ENCODE measurements at regions not wholly inside any gene's neighbourhood (a gene's known extent, or its start where the extent isn't known, plus 50 kb on each side); places are given as distances from the start of the nearest gene placed in this dataset.
"Not testable (repeated sequence)": the region's sequence is repeated elsewhere in the genome, so short reads cannot be mapped to it uniquely, and the experiment has no call there.

DNA sequence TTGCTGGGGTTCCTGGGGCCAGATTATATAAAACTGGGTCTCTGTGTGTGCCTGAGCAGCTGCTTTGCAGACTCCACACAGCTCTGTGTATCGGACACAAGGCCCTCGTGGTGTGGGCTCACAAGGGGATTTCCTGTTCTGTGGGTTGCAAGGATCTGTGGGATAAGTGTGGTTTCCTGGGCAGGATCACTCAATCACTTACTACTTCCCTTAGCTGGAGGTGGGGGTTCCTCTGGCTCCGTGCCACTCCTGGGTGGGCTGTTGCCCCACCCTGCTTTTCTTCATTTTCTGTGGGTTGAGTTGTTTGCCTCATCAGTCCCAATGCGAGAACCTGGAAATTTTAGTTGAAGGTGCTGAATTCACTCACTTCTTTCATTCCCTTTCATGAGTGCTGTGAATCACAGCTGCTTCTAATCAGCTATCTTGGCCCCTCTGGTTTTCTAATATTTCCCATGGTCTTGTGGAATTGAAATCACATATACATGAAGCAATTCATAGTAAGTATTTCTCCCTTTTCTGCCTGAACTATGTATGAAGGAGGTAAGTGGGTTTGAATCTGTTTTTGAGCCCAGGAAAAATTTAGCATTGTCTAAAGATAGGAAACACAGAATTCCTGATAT, 196.3 kb downstream of the DCDC2C start:
- no peaks in the 10 kb centered on the region for H3K4me1 ChIP-seq (ENCODE audit: insufficient read depth, low read length)
- ChIA-PET POLR2A (ENCODE audit: partially characterized antibody) (no interaction called here), CTCF (ENCODE audit: partially characterized antibody) (no interaction called here)
- intact Hi-C loops (cut with micrococcal nuclease) = no loop called here
- no peaks in the 10 kb centered on the region for H3K27me3 ChIP-seq (ENCODE audit: insufficient read depth, low read length)
- no peaks in the 10 kb centered on the region for H3K36me3 Mint-ChIP-seq
- H3K27me3 Mint-ChIP-seq = peaks cover 0 to 5% of the 10 kb centered on the region in 2 donors
- no peaks in the 10 kb centered on the region for H3K36me3 ChIP-seq (ENCODE audit: insufficient read depth, low read length)
- H3K4me3 ChIP-seq (ENCODE audit: low read length in 2 of 2) = no peak overlapping the region
- peaks cover 0 to 11% (median 5%) of the 10 kb centered on the region in 8 donors for H3K9me3 Mint-ChIP-seq
- no peak overlapping the region for H3K27ac ChIP-seq (ENCODE audit: low read depth, low read length)
- no peaks in the 10 kb centered on the region for H3K9me3 ChIP-seq (ENCODE audit: control insufficient read depth in 1 of 2, low read length in 2 of 2)
- DNase-seq = no peak
- H3K4me1 Mint-ChIP-seq = no peaks in the 10 kb centered on the region
- H3K27ac Mint-ChIP-seq = no peak overlapping the region
- no peak overlapping the region for H3K4me3 Mint-ChIP-seq

GRCh38 chr2:3902131-3902530, 198.8 kb downstream of the DCDC2C start:
- no peak for DNase-seq
- POLR2A ChIA-PET (ENCODE audit: partially characterized antibody) = no interaction called here
- intact Hi-C loops (cut with micrococcal nuclease) = no loop called here

GRCh38 chr2:3904061-3904460, 200.7 kb downstream of the DCDC2C start:
- POLR2A ChIA-PET (ENCODE audit: partially characterized antibody) = no interaction called here

More at GRCh38 chr2:3902131-3902530, 198.8 kb downstream of the DCDC2C start:
- no peak overlapping the region for H3K4me3 Mint-ChIP-seq
- CTCF ChIA-PET (ENCODE audit: partially characterized antibody) = no interaction called here
- Histone ChIP-seq H3K9me3 (ENCODE audit: control insufficient read depth in 1 of 2, low read length in 2 of 2) (no peaks in the 10 kb centered on the region), H3K36me3 (ENCODE audit: insufficient read depth, low read length) (no peaks in the 10 kb centered on the region), H3K27me3 (ENCODE audit: insufficient read depth, low read length) (no peaks in the 10 kb centered on the region), H3K4me3 (ENCODE audit: low read length in 2 of 2) (no peak overlapping the region), H3K27ac (ENCODE audit: low read depth, low read length) (no peak overlapping the region), H3K4me1 (ENCODE audit: insufficient read depth, low read length) (no peaks in the 10 kb centered on the region)
- H3K9me3 Mint-ChIP-seq = peaks cover 0 to 9% (median 4%) of the 10 kb centered on the region in 8 donors
- no peaks in the 10 kb centered on the region for H3K36me3 Mint-ChIP-seq
- H3K4me1 Mint-ChIP-seq = no peaks in the 10 kb centered on the region
- no peak overlapping the region for H3K27ac Mint-ChIP-seq
- peaks cover 0 to 5% of the 10 kb centered on the region in 2 donors for H3K27me3 Mint-ChIP-seq

GRCh38 chr2:3908498-3908897, 205.1 kb downstream of the DCDC2C start:
- H3K27ac Mint-ChIP-seq; H3K9me3 ChIP-seq (ENCODE audit: control insufficient read depth in 1 of 2, low read length in 2 of 2); H3K36me3 Mint-ChIP-seq; H3K4me1 Mint-ChIP-seq; CTCF ChIA-PET (ENCODE audit: partially characterized antibody); H3K36me3 ChIP-seq (ENCODE audit: insufficient read depth, low read length); intact Hi-C loops (cut with micrococcal nuclease); H3K4me3 Mint-ChIP-seq; H3K4me3 ChIP-seq (ENCODE audit: low read length in 2 of 2); DNase-seq; H3K4me1 ChIP-seq (ENCODE audit: insufficient read depth, low read length); POLR2A ChIA-PET (ENCODE audit: partially characterized antibody); H3K27ac ChIP-seq (ENCODE audit: low read depth, low read length); H3K27me3 ChIP-seq (ENCODE audit: insufficient read depth, low read length); H3K27me3 Mint-ChIP-seq: not testable (repeated sequence)
- peaks cover 0 to 24% (median 8%) of the 10 kb centered on the region in 8 donors for H3K9me3 Mint-ChIP-seq

More at GRCh38 chr2:3904061-3904460, 200.7 kb downstream of the DCDC2C start:
- H3K36me3 ChIP-seq (ENCODE audit: insufficient read depth, low read length) = no peaks in the 10 kb centered on the region
- no peak overlapping the region for H3K27ac ChIP-seq (ENCODE audit: low read depth, low read length)
- Mint-ChIP-seq H3K27ac (no peak overlapping the region), H3K36me3 (no peaks in the 10 kb centered on the region), H3K4me1 (no peaks in the 10 kb centered on the region), H3K9me3 (peaks cover 0 to 15% (median 8%) of the 10 kb centered on the region in 8 donors), H3K4me3 (no peak overlapping the region), H3K27me3 (peaks cover 0 to 5% of the 10 kb centered on the region in 2 donors)
- no peaks in the 10 kb centered on the region for H3K27me3 ChIP-seq (ENCODE audit: insufficient read depth, low read length)
- H3K9me3 ChIP-seq (ENCODE audit: control insufficient read depth in 1 of 2, low read length in 2 of 2) = no peaks in the 10 kb centered on the region
- no peaks in the 10 kb centered on the region for H3K4me1 ChIP-seq (ENCODE audit: insufficient read depth, low read length)
- DNase-seq = no peak
- H3K4me3 ChIP-seq (ENCODE audit: low read length in 2 of 2) = no peak overlapping the region
- CTCF ChIA-PET (ENCODE audit: partially characterized antibody) = no interaction called here
- intact Hi-C loops (cut with micrococcal nuclease) = no loop called here

DNA sequence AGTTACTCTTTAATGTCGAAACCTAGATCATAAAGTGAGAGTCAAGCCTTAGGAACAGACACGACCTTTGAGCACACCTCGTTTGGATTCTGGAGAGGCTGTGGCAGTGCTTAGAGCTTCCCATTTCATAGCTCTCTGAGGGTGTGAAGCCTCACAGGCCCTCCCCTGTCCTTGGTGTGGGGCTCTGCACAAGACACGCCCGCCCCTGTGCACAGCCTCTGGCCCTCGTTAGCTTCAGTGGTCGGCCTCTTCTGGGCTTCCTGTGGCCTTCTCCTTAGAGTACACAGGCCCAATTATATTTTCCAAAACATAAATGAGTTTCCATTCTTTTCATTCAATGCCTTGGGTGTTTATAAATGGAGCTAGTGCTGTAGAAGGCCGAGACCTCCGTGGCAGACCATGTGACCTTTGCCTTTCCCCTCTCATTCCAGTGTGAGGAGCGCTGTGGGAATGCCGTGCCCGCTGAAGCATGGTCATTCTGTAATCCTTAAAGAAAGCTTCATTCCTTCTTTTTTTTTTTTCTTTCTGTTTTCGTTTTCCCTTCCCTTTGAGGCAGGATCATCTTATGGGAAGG, 208.6 kb downstream of the DCDC2C start:
- ChIA-PET CTCF (ENCODE audit: partially characterized antibody) (no interaction called here), POLR2A (ENCODE audit: partially characterized antibody) (no interaction called here)
- no peaks in the 10 kb centered on the region for H3K4me1 Mint-ChIP-seq
- Histone ChIP-seq H3K4me1 (ENCODE audit: insufficient read depth, low read length) (no peaks in the 10 kb centered on the region), H3K4me3 (ENCODE audit: low read length in 2 of 2) (no peak overlapping the region), H3K9me3 (ENCODE audit: control insufficient read depth in 1 of 2, low read length in 2 of 2) (no peaks in the 10 kb centered on the region), H3K27ac (ENCODE audit: low read depth, low read length) (no peak overlapping the region), H3K27me3 (ENCODE audit: insufficient read depth, low read length) (no peaks in the 10 kb centered on the region), H3K36me3 (ENCODE audit: insufficient read depth, low read length) (no peaks in the 10 kb centered on the region)
- intact Hi-C loops (cut with micrococcal nuclease) = no loop called here
- no peak overlapping the region for H3K27ac Mint-ChIP-seq
- DNase-seq = no peak
- peaks cover 0 to 2% of the 10 kb centered on the region in 2 donors for H3K27me3 Mint-ChIP-seq
- H3K9me3 Mint-ChIP-seq = peaks cover 0 to 24% (median 5%) of the 10 kb centered on the region in 8 donors
- no peak overlapping the region for H3K4me3 Mint-ChIP-seq
- H3K36me3 Mint-ChIP-seq = no peaks in the 10 kb centered on the region

DNA sequence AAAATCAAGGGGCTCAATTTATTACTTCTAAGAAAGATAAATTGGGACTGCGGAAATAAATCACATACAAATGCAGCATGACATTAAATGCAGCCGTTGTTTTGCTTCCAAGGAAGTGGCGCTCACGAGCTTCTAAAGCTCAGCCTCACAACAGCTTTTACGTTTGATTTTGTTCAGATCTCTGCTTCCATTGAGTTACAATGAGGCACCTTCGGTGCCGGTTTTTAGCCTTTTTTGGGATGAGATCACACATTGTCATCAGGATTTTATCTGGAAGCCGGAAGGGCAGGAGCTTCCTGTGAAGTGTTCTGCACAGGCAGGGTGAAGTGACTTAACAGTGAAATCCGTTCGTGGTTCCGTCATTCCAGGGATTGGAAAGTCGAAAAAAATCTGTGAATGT, 209.8 kb downstream of the DCDC2C start:
- Histone ChIP-seq H3K36me3 (ENCODE audit: insufficient read depth, low read length) (no peaks in the 10 kb centered on the region), H3K27ac (ENCODE audit: low read depth, low read length) (no peak overlapping the region), H3K4me1 (ENCODE audit: insufficient read depth, low read length) (no peaks in the 10 kb centered on the region), H3K27me3 (ENCODE audit: insufficient read depth, low read length) (no peaks in the 10 kb centered on the region), H3K9me3 (ENCODE audit: control insufficient read depth in 1 of 2, low read length in 2 of 2) (no peaks in the 10 kb centered on the region), H3K4me3 (ENCODE audit: low read length in 2 of 2) (no peak overlapping the region)
- Mint-ChIP-seq H3K9me3 (peaks cover 0 to 17% (median 4%) of the 10 kb centered on the region in 8 donors), H3K4me1 (no peaks in the 10 kb centered on the region), H3K36me3 (no peaks in the 10 kb centered on the region), H3K4me3 (no peak overlapping the region), H3K27ac (no peak overlapping the region), H3K27me3 (peaks cover 0 to 2% of the 10 kb centered on the region in 2 donors)
- POLR2A ChIA-PET (ENCODE audit: partially characterized antibody) = no interaction called here
- no peak for DNase-seq
- CTCF ChIA-PET (ENCODE audit: partially characterized antibody) = no interaction called here
- intact Hi-C loops (cut with micrococcal nuclease) = no loop called here

GRCh38 chr2:3914241-3914640, 210.9 kb downstream of the DCDC2C start:
- no peak for DNase-seq
- ChIA-PET POLR2A (ENCODE audit: partially characterized antibody) (no interaction called here), CTCF (ENCODE audit: partially characterized antibody) (no interaction called here)
- Mint-ChIP-seq H3K27me3 (peaks cover 0 to 2% of the 10 kb centered on the region in 2 donors), H3K36me3 (no peaks in the 10 kb centered on the region), H3K27ac (no peak overlapping the region), H3K4me3 (no peak overlapping the region), H3K4me1 (no peaks in the 10 kb centered on the region), H3K9me3 (peaks cover 0 to 10% (median 2%) of the 10 kb centered on the region in 8 donors)
- intact Hi-C loops (cut with micrococcal nuclease) = no loop called here
- H3K4me3 ChIP-seq (ENCODE audit: low read length in 2 of 2) = no peak overlapping the region
- no peak overlapping the region for H3K27ac ChIP-seq (ENCODE audit: low read depth, low read length)
- H3K4me1 ChIP-seq (ENCODE audit: insufficient read depth, low read length) = no peaks in the 10 kb centered on the region
- no peaks in the 10 kb centered on the region for H3K9me3 ChIP-seq (ENCODE audit: control insufficient read depth in 1 of 2, low read length in 2 of 2)
- H3K36me3 ChIP-seq (ENCODE audit: insufficient read depth, low read length) = no peaks in the 10 kb centered on the region
- H3K27me3 ChIP-seq (ENCODE audit: insufficient read depth, low read length) = no peaks in the 10 kb centered on the region

All from CD4-positive, alpha-beta memory T cell (primary cell).